ENCODE measurements at regions not wholly inside any gene's neighbourhood (a gene's known extent, or its start where the extent isn't known, plus 50 kb on each side); places are given as distances from the start of the nearest gene placed in this dataset.

- WGBS, 2 donors, result 69 to 76% methylated on average over 7 of the region's 7 CpGs
- Histone ChIP-seq H3K4me1 (no peaks in the 10 kb centered on the region), H3K9me3 (peaks cover 0 to 29% (median 0%) of the 10 kb centered on the region in 11 donors), H3K36me3 (no peaks in the 10 kb centered on the region), H3K27me3 (no peaks in the 10 kb centered on the region), H3K4me3 (no peak overlapping the region), H3K27ac (no peak overlapping the region)
- TF ChIP-seq, protein P1, sequence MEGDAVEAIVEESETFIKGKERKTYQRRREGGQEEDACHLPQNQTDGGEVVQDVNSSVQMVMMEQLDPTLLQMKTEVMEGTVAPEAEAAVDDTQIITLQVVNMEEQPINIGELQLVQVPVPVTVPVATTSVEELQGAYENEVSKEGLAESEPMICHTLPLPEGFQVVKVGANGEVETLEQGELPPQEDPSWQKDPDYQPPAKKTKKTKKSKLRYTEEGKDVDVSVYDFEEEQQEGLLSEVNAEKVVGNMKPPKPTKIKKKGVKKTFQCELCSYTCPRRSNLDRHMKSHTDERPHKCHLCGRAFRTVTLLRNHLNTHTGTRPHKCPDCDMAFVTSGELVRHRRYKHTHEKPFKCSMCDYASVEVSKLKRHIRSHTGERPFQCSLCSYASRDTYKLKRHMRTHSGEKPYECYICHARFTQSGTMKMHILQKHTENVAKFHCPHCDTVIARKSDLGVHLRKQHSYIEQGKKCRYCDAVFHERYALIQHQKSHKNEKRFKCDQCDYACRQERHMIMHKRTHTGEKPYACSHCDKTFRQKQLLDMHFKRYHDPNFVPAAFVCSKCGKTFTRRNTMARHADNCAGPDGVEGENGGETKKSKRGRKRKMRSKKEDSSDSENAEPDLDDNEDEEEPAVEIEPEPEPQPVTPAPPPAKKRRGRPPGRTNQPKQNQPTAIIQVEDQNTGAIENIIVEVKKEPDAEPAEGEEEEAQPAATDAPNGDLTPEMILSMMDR (IDR thresholded peaks at IDR 0.05), result no peak
- no peak for ATAC-seq
- no peak for DNase-seq
- intact Hi-C loops (cut with DNase I), result no loop called here
Observed at GRCh38 chr2:116935097-116935814, 879.2 kb upstream of the DDX18 start.

DNA sequence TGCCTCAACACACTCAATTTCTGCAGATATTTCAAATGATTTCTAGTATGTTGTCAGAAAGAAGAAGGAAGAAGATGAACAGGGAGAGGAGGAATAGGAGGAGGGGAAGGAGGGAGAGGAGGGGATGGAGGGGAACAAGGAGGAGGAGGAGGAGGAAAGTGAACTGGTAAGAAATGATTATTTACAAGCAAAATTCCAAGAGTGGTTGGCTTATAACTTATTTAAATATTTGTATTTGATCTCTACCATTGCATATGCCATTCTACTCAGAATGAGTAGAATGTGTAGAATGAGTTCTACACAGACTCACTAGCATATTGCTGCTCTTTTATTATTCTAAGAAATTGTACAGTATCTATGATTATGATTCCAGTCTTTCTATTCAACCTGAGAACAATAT lies 866.2 kb upstream of the DDX18 start:
- intact Hi-C loops (cut with DNase I), result no loop called here
- ATAC-seq (no peak), DNase-seq (no peak)

DNA sequence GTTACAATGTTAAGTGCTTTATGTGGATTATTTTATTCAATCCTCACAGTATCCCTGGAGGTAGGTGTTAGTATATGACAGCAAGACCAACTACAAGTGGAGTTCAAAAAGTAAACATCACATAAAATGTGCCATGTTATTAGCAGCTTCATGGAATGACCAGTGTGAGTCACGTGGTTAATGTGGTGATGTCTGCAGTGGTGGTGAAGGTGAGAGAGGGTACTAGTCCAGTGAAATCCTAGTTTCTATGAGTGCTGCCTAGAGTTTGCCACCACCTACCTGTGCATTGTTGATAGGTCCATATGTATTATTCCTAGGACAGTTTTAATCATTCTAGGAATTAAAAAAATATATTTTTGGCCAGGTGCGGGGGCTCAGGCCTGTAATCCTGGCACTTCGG lies 865.2 kb upstream of the DDX18 start:
- no peaks in the 10 kb centered on the region for H3K4me1 ChIP-seq
- H3K9me3 ChIP-seq, result peaks cover 0 to 5% (median 0%) of the 10 kb centered on the region in 11 donors
- H3K4me3 ChIP-seq, result no peak overlapping the region
- 91 to 95% methylated on average over 3 of the region's 3 CpGs for WGBS, 2 donors
- intact Hi-C loops (cut with DNase I), result no loop called here
- H3K27me3 ChIP-seq, result no peaks in the 10 kb centered on the region
- no peak overlapping the region for H3K27ac ChIP-seq
- ATAC-seq (no peak), DNase-seq (no peak)
- TF ChIP-seq, protein P1 (IDR thresholded peaks at IDR 0.05), result no peak
- H3K36me3 ChIP-seq, result no peaks in the 10 kb centered on the region

More for the DNA sequence above, 866.2 kb upstream of the DDX18 start:
- no peaks in the 10 kb centered on the region for H3K36me3 ChIP-seq
- H3K4me1 ChIP-seq, result no peaks in the 10 kb centered on the region
- H3K27ac ChIP-seq, result no peak overlapping the region
- peaks cover 0 to 4% (median 0%) of the 10 kb centered on the region in 11 donors for H3K9me3 ChIP-seq
- no peaks in the 10 kb centered on the region for H3K27me3 ChIP-seq
- TF ChIP-seq, protein P1 (IDR thresholded peaks at IDR 0.05), result no peak
- H3K4me3 ChIP-seq, result no peak overlapping the region

DNA sequence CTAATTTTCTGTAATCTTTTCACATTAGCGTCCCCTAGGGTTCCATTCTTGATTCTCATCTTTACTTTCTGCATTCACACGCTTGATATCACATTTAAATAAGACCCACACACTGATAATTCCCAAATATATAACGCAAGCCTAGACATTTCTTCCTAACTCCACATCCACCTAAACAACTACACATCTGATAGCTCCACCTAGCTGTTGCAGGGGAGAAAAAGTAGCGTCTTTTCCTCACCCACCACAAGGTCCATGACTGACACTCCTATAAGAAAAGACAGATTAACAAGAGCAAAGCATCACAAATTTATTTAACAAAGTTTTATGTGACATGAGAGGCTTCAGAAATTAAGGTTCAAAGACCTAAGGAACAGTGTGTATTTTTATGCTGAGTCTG lies 862.2 kb upstream of the DDX18 start:
- intact Hi-C loops (cut with DNase I), result no loop called here
- ATAC-seq (no peak), DNase-seq (no peak)
- WGBS, 2 donors, result 19 to 25% methylated on average over 4 of the region's 4 CpGs
- Histone ChIP-seq H3K4me1 (no peaks in the 10 kb centered on the region), H3K36me3 (no peaks in the 10 kb centered on the region), H3K27me3 (no peaks in the 10 kb centered on the region), H3K27ac (no peak overlapping the region), H3K9me3 (peaks cover 0 to 28% (median 9%) of the 10 kb centered on the region in 11 donors), H3K4me3 (no peak overlapping the region)
- TF ChIP-seq, protein P1 (IDR thresholded peaks at IDR 0.05), result no peak

All from heart right ventricle (tissue), 16 donors.